ENCODE measurements at regions not wholly inside any gene's neighbourhood (a gene's known extent, or its start where the extent isn't known, plus 50 kb on each side); places are given as distances from the start of the nearest gene placed in this dataset.
A peak's percentile ranks its signal among the peaks of the same experiment; 100 is the strongest.
"Not testable (repeated sequence)": the region's sequence is repeated elsewhere in the genome, so short reads cannot be mapped to it uniquely, and the experiment has no call there.

DNA sequence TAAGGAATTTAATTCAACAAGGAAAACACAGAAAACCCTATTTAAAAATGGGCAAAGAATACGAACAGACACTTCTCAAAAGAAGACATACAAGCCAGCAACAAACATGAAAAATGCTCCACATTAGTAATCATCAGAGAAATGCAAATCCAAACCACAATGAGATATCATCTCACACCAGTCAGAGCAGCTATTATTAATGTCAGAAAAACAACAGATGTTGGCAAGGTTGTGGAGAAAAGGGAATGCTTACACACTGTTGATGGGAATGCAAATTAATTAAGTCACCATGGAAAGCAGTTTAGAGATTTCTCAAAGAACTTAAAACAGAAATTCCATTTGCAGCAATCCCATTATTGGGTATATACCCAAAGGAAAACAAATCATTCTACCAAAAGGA lies 55.2 kb downstream of the GCC1 start:
- DNase-seq (ENCODE audit: low read depth) = peak; percentile 44

DNA sequence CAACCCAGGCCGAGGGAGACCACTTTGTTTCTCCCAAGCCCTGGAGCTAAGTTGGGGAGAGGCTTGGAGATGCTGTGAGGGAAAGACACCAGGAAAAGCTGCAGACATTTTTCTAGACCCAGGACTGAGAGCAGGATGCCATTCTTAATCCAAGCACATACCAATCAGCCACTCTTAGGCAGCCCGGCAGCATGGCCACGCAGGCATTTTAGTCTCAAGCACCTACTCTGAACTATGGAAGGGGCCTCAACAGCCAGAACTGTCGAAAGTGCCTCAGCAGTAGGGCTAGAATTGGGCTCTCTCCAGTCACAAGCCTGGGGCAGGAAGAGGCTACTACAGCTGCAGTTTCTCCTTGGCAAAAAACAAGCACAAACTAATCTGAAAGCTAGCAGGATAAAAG lies 57.8 kb downstream of the GCC1 start:
- DNase-seq (ENCODE audit: low read depth) = no peak

DNA sequence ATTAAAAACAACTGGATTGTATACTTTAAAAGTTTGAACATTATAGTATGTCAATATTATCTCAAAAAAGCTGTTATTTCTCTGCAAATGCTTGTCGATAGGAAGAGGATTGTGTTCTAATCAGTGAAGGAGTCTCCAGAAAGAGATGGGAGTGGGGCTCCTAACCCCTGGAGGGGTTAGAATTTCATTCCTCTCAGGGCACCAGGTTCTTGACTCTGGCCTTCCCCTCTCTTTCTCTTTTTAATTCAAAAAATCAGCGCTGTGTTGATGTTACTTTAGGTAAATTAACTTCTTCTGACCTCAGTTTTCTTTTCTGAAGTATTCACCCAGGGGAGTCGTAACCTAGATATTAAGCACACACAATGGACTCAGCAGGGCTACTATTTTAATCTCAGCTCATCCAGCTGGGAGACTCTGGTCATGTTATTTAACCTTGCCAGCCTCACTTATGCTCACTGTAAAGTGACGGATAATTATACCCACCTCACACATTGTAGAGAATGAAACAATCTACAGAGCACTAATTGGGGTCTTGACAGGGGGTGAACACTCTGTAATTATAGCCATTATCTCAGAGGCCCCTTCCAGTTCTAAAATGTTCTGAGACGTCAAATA lies 59.4 kb downstream of the GCC1 start:
- no peak for DNase-seq (ENCODE audit: low read depth)

DNA sequence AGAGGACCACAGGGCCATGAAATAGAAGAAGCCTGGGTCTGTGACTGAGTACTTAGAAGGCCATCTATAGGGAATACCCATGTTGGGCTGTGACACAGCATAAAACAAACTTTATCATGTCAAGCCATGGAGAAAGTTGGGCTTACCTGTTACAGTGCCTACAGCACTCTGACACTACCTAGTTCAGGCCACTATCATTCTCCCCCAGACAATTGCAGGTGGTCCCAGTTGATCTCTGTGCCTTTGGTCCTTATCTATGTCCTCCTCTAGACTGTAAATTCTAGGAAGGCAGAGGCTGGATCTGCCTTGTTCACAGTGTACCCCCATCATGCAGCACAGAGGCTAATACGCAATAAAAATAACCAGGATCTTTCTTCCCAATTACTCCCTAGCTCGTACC lies 69.1 kb downstream of the GCC1 start:
- no peak for DNase-seq (ENCODE audit: low read depth)

DNA sequence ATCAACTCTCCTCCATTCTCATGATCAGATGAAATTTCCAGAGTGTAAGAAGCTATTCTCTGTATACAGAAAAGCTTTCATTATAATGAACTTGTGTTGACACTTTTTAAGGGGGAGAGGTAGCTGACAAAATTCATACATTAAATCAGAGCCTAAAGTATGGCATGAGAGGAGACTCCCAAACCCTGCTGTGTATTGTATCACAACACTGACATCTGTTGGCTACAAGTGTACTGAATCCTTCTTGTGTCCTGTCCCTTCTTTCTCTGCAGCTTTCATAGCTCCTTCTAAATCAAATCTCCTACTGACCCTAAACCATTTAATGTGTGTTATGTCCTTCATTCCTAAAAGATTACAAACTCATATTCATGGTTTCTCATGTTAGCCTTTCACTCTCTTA lies 70.9 kb downstream of the GCC1 start:
- peak; percentile 51 for DNase-seq (ENCODE audit: low read depth)

DNA sequence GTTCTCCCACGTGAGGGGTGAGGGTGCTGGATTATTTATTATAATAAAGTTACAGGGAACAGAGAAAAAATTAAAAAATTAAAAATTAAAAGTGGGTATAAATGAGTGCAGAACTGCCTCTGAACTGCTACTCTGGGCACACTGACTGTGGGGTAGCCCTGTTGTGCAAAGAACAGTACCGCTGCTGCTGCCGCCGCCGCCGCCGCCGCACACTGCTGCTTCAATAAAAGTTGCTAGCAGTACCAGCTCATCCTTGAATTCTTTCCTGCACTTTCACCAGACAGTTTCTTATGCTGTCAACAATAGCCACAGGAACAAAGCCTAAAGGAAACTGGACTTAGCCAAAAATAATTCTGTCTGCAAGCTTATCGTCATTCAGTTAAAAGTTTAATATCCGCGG lies 72.1 kb downstream of the GCC1 start:
- no peak for DNase-seq (ENCODE audit: low read depth)

DNA sequence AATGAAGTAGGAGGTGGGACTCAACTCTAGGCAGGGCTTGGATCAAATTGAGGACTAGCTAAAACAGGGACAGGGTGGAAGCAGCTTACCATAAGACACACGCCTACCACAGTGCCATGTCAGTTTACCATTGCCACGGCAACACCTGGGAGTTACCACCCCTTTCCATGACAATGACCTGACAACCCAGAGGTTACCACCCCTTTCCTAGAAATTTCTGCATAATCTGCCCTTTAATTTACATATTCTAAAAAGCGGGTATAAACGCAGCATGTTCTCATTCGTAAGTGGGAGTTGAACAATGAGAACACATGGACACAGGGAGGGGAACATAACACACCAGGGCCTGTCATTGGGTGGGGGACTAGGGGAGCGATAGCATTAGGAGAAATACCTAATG lies 72.7 kb downstream of the GCC1 start:
- no peak for DNase-seq (ENCODE audit: low read depth)

DNA sequence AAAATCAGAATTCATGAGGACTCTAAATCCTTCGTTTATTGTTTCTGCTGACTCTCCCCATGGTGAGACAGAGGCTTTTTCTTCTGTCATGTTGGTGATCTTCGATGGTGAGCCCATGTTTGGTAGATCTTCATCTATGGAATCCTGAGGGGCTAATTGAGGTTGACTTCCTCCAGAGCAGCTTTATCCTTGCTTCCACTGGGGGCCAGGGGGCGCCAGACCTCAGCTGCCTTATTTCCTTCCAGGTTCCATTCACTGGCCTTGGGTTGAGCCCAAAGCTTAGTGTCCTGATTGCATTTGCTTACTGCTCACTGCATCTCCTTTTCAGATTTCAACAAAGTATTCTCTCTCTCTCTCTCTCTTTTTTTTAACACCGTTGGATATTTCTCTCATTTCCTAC lies 80.7 kb downstream of the GCC1 start:
- peak; percentile 34 for DNase-seq (ENCODE audit: low read depth)

DNA sequence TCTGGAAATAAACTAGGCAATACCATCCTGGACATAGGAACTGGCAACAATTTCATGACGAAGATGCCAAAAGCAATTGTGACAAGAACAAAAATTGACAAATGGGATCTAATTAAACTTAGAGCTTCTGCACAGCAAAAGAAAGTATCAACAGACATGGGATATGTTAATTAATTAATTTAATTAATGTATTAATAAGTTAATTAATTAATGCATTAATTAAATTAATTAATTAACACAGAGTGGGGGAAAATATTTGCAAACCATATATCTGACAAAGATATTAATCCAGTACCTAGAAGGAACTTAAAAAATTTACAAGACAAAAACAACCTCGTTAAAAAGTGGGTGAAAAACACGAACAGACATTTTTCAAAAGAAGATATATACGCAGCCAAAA lies 83.6 kb downstream of the GCC1 start:
- DNase-seq (ENCODE audit: low read depth) = no peak

DNA sequence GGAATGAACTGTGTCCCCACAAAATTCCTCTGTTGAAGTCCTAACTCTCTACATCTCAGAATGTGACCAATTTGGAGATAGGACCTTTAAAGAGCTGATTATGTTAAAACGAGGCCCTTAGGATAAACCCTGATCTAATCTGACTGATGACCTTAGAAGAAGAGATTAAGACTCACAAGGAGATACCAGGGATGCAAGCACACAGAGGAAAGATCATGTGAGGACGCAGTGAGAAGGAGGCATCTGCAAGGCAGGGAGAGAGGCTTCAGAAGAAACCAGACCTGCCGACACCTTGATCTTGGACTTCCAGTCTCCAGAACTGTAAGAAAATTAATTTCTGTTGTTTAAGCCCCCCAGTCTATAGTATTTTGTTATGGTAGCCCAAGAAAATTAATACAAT lies 94.9 kb upstream of the ZNF800 start:
- DNase-seq (ENCODE audit: low read depth) = no peak

DNA sequence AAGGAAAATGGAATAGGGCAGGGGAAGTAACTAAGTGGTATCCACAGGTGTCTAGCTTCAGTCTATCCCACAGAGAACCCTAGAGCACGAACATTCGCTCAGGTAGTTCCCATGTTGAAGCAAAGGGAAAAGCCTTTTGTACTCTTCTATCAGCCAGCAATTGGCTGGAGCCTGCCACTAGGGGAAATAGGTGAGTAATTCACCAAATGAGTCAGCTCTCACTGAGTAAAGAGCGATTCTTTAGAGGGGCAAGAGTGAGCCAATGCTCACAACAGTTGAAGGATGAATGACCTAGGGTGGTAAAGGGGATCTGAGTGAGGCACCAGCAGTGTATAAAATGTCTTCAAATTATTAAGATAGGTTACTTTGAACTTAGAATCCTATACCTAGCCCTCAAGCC lies 94.1 kb upstream of the ZNF800 start:
- no peak for DNase-seq (ENCODE audit: low read depth)

DNA sequence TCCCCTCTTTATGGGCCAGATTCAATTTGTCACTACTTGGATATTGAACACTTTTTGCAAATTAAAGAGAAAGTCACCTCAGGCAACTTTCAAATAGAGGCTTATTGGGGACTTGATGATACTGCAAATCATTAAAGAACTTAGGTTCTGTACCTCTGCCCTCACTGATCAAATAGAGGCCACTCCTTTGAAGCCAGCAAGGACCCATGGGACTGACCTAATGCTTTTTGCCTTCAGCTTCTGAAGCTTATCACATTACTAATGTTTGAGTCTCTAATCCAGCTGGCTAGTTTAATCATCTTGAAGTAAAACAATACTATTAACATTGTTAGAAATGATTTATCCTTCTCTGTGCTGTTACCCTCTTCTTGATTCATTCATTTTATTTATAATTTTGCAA lies 93.0 kb upstream of the ZNF800 start:
- DNase-seq (ENCODE audit: low read depth) = no peak

DNA sequence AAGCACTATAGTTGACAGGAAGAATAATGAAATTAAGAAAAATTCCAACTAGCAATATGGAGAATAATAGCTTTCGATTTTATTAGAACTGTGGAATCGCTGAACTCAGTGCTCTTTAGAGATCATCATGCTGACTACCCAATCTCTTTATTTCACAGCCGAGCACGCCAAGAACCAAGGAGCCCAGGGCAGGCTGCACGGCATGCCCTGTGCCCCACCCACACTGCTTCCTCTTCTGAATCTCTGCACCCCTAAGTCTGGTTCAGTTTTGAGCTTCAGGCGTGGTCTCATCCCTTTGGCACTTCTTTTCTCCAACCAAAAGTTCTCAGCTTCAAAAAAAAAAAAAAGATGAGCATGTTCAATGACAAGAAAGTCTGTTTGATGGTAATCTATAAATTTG lies 92.4 kb upstream of the ZNF800 start:
- DNase-seq (ENCODE audit: low read depth) = no peak

DNA sequence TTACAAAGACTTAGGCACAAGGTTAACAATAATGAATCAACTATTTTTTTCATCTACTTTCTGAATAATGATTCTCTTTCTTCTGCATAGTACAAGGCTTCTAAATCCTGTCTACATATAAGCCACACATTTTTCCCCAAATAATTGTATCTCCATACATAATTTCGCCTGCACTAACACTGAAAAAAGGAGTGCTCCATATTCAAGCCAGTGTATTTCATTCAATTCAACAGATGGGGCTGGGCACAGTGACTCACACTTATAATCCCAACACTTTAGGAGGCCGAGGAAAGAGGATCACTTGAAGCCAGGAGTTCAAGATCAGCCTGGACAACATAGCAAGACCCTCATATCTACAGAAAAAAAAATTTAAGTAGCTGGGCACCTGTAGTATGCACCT lies 86.0 kb upstream of the ZNF800 start:
- no peak for DNase-seq (ENCODE audit: low read depth)

DNA sequence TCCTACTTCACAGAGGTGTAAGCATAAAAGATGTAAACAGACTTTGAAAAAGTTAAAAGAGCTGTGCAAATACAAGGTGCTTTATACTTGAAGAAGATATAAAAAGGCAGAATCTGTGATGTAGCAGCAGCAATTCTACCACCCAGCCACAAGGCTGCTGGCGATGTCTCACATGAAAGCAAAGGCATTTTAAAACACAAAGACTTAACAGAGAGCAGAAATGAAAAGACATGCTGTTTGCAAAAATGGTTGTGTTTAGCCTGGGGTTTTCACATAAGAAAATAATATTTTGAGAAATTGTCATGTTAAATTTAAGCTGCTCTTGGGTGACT lies 85.5 kb upstream of the ZNF800 start:
- DNase-seq (ENCODE audit: low read depth) = no peak

DNA sequence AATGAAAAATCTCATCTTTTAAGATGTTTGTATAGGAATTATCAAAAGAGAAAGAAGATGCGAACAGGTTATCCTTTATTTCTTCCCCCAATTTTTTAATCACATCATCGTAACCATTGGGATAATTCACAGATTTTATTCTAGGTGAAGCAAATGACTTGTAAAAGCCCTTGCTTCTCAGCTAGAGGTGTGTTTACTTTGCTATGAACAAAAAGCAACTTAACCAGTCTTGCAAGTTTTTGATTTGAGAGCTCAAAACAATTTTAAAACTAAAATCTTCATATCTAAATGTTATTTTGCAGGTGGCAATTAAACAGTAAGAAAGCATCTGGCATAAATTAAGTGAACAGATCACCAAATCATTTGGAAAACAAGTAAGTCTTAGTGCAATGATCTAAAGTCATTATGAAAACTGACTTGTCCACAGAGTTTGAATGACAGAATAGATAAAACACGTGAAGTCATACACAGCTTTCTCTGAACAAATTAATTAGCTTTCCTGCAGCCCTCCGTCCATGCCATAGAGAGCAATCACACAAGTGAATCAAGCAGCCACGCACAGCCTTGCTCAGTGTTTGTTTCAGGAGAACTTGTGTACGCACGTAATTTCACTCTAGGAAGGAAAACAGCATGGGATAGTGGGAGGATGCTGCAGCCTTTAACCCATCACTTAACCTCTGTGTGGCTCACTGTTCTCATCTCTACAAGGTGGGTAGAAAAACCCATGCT lies 85.0 kb upstream of the ZNF800 start:
- no peak for DNase-seq (ENCODE audit: low read depth)

DNA sequence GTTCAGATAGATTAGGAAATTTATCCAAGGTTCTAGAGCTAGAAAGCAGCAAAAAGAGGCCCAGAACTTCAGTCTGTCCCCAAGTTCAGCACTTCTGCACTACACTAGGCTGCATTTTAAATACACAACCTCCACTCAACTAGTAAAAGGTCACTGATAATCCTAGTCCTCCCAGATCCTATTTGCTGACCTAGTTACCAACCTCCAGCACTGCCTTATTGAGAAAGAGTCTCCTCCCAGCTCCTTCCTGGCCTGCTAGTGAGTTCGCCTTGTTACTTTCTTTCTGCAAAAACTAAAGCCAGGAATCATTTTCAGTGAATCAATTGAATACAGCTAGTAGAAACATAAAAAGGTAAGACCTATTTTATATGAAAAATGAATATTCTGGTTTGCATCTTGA lies 84.1 kb upstream of the ZNF800 start:
- no peak for DNase-seq (ENCODE audit: low read depth)

DNA sequence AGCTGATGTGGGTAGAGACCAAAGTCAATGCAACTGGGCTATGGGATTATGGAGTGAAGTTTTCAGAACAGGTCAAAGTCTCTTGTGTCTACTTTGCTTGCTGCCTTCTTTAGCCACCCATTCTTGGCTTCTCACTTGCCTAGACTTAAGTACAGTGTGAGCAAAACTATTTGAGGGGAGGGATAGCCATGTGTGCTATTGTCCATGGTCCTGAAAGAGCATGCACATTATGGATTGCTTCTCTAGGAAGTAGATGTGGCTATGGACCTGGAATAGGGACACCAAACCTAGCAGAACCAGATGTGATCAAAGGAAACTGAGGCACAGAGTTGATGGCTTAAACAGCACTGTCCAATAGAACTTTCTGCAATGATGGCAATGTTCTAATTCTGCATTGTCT lies 81.9 kb upstream of the ZNF800 start:
- peak; percentile 13 for DNase-seq (ENCODE audit: low read depth)

DNA sequence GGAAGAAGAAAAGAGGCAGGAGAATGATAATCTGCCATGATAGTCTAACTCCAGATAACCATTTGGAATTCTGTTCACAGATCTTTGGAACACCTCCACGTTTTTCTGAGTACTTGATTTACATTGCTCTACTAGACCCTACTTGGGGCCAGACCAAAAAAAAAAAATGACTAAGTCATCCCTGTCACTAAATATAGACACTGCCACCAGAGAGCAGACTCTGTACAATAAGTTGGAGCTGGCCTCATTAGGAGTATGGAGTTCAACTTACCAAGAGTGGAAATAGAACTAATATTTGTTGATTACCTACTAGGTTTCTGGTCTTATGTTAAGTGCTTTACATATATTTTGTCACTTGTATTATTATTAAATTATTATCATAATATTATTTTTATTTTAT lies 80.9 kb upstream of the ZNF800 start:
- no peak for DNase-seq (ENCODE audit: low read depth)

DNA sequence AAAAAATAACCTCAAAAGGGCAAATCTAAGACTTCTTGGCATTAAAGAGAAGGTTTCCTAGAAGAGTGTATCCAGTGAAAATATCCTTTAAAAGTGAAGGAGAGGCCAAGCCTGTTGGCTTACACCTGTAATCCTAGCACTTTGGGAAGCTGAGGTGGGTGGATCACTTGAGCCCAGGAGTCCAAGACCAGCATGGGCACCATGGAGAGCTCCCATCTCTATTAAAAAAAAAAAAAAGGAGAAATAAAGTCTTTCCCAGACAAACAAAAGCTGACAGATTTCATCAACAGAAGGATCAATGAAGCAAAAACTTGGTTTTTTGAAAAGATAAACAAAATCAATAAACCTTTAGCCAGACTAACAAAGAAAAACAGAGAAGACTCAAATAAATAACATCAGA lies 67.6 kb upstream of the ZNF800 start:
- no peak for DNase-seq (ENCODE audit: low read depth)

DNA sequence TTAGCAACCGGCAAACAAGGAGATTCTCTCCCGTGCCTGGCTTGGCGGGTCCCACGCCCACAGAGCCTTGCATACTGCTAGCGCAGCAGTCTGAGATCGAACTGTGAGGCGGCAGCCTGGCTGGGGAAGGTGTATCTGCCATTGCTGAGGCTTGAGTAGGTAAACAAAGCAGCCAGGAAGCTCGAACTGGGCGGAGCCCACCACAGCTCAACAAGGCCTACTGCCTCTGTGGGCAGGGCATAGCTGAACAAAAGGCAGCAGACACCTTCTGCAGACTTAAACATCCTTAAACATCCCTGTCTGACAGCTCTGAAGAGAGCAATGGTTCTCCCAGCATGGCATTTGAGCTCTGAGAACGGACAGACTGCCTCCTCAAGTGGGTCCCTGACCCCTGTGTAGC lies 58.8 kb upstream of the ZNF800 start:
- not testable (repeated sequence) for DNase-seq (ENCODE audit: low read depth)

DNA sequence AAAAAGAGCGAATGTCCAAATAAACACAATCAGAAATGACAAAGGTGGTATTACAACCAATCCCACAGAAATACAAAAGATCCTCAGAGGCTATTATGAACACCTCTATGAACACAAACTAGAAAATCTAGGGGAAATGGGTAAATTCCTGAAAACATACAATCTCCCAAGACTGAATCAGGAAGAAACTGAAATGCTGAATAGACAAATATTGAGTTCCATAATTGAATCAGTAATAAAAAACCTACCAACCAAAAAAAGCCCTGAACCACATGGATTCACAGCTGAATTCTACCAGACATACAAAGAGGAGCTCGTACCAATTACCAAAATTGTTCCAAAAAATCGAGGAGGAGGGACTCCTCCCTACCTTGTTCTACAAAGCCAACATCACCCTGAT lies 56.1 kb upstream of the ZNF800 start:
- no peak for DNase-seq (ENCODE audit: low read depth)

DNA sequence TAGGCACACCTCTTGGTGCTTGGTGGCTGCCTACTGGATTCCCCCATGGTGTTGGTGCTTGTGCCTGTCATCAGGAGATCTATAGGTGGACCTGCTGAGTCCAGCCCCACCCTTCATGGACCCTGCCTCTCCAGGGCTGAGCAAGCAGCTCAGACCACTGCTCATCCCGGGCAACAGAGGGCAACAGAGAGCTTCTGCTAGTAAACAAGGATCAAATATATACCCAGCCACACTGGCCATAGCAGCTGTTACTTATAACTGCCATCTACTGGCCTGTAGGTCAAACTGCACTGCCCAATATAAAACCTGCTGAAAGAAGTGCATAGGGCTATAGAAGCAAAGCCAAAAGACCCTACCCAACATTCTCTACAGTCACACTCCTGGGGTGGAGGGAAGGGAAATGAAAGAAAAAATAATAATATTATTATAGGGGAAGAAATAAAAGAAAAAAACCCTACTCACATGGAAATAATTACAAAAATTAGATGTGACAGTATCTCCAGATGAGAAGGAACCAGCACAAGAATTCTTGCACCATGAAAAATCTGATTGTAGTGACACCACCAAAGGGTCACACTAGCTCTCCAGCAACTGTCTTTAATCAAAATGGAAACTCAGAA lies 54.9 kb upstream of the ZNF800 start:
- peak; percentile 72 for DNase-seq (ENCODE audit: low read depth)

DNA sequence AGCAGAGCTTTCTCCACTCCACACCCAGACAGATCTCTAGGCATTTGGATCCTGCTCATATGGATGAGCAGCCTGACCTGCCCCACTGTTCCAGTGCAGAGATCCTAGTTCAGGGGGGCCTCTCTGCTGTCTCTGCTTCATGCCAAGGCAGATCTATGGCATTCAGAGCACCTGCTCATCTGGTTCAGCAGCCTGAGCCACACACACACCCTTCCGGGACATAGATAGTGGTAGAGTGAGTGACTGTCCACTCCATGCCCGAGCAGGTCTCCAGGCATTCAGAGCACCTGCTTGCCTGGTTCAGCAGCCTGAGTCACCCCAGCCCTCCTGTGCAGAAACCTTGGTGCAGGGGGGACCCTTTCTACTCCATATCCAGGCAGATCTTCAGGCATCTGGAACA lies 54.3 kb upstream of the ZNF800 start:
- no peak for DNase-seq (ENCODE audit: low read depth)
